GM19438 (cell line): ENCODE measurements at regions not wholly inside any gene's neighbourhood (a gene's known extent, or its start where the extent isn't known, plus 50 kb on each side); places are given as distances from the start of the nearest gene placed in this dataset.
"Not testable (repeated sequence)": the region's sequence is repeated elsewhere in the genome, so short reads cannot be mapped to it uniquely, and the experiment has no call there.

ENCODE experiments used
- ATAC-seq: cut with Tn5 transposase; IDR thresholded peaks from one replicate; pipeline ENCODE4 v1.9.1; 2021; ENCODE audit warnings: low read depth; ENCODE audit not compliant: unreplicated experiment

GRCh38 chr9:108057421-108058134 is 568.0 kb upstream of the KLF4 start:
- ATAC-seq = no peak

GRCh38 chr9:108056805-108057386 is 567.3 kb upstream of the KLF4 start:
- no peak for ATAC-seq

GRCh38 chr9:108056084-108056804 is 566.7 kb upstream of the KLF4 start:
- no peak for ATAC-seq

GRCh38 chr9:108054131-108054630 is 564.6 kb upstream of the KLF4 start:
- ATAC-seq = no peak

GRCh38 chr9:108053555-108054061 is 564.0 kb upstream of the KLF4 start:
- ATAC-seq = no peak

GRCh38 chr9:108052431-108053080 is 563.0 kb upstream of the KLF4 start:
- no peak for ATAC-seq

- no peak for ATAC-seq
Measured at GRCh38 chr9:108050894-108051293, 561.3 kb upstream of the KLF4 start.

GRCh38 chr9:108049671-108050494 is 560.3 kb upstream of the KLF4 start:
- no peak for ATAC-seq

- no peak for ATAC-seq
Measured at GRCh38 chr9:108049026-108049607, 559.5 kb upstream of the KLF4 start.

- no peak for ATAC-seq
Measured at GRCh38 chr9:108048406-108049025, 558.9 kb upstream of the KLF4 start.

- not testable (repeated sequence) for ATAC-seq
Measured at GRCh38 chr9:108047777-108048176, 558.2 kb upstream of the KLF4 start.

GRCh38 chr9:108047264-108047663 is 557.7 kb upstream of the KLF4 start:
- ATAC-seq = no peak

- ATAC-seq = no peak
Measured at GRCh38 chr9:108045851-108046250, 556.3 kb upstream of the KLF4 start.

GRCh38 chr9:108043585-108043984 is 554.0 kb upstream of the KLF4 start:
- no peak for ATAC-seq

- no peak for ATAC-seq
Measured at GRCh38 chr9:108041551-108041950, 552.0 kb upstream of the KLF4 start.

GRCh38 chr9:108040783-108041182 is 551.2 kb upstream of the KLF4 start:
- ATAC-seq = no peak

GRCh38 chr9:108039493-108039892 is 549.9 kb upstream of the KLF4 start:
- no peak for ATAC-seq

GRCh38 chr9:108039012-108039411 is 549.4 kb upstream of the KLF4 start:
- ATAC-seq = no peak

- no peak for ATAC-seq
Measured at GRCh38 chr9:108035487-108035886, 545.9 kb upstream of the KLF4 start.
